OCI-M2 (cell line): ENCODE measurements at regions not wholly inside any gene's neighbourhood (a gene's known extent, or its start where the extent isn't known, plus 50 kb on each side); places are given as distances from the start of the nearest gene placed in this dataset.

Experiments
- DNase-seq: peaks from one replicate; lab custom pipeline; 2025; ENCODE audit not compliant: unreplicated experiment; lab: John Stamatoyannopoulos, UW

DNA sequence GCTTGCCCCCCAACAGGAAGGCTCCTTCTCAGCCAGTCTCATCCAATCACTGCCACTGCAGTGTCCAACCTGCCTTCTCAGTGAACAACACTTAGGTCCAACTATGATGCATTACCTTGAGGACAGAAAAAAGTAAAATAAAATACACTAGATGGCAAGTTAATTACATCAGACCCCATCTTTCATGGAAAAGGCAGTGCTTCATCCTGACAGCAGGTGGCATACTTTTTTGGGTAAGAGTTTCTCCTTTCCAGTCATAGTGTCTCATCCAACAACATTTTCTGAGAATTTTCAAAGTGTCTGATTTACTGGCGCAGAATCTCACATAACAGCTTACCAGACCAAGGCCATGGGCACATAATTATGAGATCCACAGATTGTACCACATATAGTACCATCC is 1742.8 kb downstream of the PCDH7 start:
- no peak for DNase-seq

DNA sequence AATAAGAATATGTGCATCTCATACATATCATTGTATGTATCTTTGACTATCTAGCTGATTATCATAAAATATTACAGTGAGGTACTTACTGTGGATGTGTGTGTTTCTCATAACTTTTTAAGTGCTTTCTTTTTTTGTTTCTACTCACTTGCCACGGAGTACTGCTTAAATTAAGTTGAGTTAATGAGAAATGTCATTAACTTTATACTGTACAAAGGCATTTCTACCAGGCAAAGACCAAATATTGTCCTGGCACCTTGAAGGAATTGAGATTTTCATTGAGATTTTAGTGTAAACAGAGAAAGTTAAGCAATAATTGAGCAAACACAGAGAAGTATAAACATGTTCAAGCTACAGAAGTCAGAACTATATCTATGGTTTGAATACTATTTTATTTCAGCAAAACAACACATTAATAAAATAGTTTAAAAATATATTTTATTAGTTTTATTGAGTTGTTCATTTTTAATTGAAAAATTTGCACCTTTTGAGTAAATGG is 1750.0 kb downstream of the PCDH7 start:
- DNase-seq: no peak

DNA sequence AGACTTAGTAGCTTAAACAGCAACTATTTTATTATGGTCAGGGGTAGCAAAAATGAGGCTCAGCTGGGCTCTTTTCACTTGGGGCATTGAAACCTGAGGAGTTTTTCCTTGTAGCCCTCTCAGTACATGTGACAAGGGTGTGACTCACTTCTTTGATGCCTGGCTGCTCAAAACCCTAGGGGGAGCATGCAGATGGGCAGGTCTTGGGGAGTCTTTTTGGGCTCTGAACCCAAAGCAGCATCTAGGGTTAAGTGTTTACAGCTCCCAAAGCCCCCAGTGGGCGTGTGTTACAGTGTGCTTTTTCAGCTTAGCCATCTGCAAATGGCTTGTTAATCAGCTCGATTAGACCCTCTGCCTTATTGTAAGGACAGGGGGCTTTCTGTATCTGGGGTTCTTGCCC is 1752.7 kb downstream of the PCDH7 start:
- DNase-seq: no peak

DNA sequence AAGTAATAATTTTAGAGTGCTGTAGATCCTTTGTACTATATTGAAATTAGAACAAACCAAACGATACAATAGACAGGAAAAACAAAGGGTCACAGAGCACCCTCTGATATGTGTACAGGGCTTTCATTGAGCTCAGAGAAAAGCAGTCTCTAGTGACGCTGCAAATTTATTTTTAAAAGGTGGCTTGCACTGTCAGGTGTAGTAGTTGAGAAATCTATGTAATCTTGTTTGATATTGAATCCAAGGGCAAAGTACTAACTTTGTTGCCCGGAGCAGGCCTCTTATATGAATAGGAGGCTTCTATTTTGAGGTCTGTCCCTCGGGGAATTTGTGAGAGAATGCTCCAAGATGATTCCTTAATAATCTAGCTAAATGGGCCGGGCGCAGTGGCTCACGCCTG is 1755.5 kb downstream of the PCDH7 start:
- no peak for DNase-seq

DNA sequence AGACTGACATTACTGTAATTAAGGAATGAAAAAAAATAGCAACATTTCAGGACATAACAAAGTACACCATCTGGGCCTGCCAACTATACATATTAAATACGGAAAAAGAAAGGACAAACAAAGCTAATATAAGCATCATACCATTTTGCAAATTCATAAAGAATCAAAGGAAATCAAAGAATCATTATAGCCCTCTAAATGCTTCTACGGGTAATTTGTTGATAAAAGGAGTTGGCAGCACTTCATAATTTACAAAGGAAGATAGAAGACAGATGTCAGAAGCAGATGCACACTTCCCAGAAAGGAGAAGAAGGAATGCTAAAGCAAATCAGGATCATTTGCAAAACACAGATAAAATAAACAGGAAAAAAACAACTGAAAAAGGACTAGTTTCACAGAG is 1757.3 kb downstream of the PCDH7 start:
- DNase-seq: no peak

DNA sequence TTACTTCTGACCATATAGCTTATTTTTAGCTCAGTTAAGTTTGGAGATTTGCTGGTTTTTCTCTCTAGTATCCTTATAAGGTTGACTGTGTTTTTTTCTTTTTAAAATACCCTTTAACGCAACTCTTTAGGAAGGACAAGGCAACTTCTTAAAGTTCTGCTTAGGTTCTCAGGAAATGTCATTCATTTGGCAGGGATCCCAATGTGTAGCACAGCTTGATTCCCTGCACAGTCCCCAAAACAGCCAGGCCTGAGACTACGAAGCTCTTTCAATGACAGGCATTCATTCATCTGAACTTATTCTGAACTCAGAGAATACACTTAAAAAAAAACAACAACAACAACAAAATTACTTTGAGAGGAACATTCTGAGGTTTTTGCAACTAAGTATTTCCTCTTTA is 1765.8 kb downstream of the PCDH7 start:
- DNase-seq: no peak

DNA sequence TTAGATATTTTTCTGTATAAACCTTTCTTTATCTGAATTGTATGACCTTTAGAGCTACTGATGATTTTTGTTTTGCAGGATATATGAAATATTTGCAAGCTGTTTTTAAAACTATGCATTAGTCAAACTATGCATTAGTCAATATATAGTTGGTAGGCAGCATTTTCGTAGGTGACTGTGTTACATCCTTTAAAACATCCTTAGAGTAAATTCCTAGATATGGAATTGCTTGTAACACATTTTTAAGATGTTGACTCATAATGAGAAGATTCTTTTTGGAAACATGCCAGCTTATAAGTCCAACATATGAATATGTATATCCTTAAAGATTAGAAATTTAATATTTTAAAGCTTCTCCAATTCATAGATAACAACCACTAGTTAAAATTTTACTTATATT is 1768.5 kb downstream of the PCDH7 start:
- DNase-seq: no peak

DNA sequence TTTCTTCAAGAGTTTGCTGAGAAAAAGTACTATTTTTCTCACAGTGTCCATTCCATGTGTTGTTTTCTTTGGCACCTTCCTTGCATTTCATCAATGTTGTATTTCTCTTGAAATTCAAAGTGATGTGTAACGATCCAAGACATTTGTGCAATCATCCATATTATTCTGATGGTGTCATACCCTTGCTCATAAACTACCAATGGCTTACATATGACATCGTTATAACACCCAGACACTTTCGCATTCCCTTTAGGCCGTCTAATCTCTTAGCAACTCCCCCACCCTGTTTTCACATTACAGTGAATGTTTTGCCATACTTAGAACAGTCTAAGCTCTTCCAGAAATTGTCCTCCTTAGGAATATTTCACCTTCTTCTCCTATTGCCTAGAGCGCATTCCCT is 1779.0 kb downstream of the PCDH7 start:
- DNase-seq: no peak

DNA sequence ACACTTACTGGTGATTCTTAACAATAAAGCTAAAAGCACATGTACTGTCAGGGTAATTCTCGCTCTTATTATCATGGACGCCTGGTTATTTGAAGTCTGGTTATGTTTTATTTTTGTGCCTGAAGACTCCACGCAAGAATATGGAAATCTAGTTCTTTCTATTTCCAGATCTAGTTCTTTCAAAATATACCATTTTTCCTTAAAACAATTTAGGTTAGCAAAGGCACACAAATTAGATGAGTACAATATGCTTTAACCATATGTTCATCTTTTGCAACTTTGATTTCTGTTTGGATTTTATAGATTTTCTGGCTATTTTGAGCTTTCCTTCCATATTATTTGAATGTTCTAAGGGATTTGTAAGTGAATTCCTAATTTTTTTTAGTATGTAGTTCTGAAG is 1783.1 kb downstream of the PCDH7 start:
- no peak for DNase-seq

DNA sequence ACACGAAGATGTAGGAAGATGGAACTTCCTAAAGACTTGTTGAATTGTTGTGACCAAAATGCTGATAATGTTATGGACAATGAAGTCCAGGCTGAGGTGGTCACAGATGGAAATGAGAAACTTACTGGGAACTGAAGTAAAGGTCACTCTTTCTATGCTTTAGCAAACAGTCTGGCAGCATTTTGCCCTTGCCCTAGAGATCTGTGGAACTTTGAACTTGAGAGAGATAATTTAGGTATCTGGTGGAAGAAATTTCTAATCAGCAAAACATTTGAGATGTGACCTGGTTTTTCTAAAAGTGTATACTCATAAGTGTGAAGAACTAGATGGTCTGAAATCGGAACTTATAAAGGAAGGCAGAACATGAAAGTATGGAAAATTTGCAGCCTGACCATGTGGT is 1785.9 kb downstream of the PCDH7 start:
- no peak for DNase-seq

DNA sequence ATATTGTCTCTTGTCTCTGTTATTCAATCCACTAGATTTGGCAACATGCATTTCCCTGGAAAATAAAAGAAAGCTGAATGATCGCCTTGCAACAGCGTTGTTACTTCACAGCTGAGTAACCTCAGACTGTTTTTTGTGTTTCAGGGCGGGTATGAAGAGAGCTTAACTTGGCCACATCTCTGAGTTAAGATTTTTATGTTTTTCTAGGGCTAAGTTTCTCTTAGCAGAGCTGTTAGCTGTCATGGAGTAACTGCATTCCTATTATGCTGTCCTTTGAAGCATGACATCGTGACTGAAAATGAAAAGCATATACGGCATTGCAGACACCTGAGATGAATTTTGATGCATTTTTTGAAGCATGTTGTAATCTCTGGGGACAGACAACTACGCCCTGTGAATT is 1798.9 kb downstream of the PCDH7 start:
- DNase-seq: no peak

DNA sequence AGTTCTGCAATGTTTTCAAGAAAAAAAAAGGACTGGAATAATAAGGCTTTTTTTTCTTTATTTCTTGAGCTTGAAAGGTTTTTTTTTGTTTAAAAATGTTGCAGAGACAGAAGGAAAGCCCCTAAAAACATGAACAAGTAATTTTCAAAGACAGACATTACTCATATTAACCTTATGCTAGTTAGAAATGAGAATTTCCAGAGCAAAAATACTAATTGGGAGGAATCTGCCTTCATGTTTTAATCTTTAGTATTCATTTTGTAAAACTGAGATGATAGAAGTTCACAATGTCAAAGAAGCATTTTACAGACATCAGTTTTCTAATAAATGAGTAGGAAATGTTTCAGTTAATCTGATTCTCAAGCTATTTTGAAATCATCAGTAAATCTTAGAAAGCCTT is 1805.3 kb downstream of the PCDH7 start:
- no peak for DNase-seq

DNA sequence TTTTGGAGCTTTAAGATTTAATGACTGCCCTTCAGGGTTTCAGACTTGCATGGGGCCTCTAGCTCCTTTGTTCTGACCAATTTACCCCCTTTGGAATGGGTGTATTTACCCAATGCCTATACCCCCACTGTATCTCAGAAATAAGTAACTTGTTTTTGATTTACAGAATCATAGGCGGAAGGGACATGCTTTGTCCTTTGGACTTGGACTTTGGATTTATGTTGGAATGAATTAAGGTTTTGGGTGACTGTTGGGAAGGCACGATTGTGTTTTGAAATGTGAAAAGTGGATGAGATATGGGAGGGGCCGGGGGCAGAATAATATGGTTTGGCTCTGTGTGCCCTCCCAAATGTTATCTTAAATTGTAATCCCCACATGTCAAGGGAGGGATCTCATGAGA is 1824.7 kb downstream of the PCDH7 start:
- DNase-seq: no peak

DNA sequence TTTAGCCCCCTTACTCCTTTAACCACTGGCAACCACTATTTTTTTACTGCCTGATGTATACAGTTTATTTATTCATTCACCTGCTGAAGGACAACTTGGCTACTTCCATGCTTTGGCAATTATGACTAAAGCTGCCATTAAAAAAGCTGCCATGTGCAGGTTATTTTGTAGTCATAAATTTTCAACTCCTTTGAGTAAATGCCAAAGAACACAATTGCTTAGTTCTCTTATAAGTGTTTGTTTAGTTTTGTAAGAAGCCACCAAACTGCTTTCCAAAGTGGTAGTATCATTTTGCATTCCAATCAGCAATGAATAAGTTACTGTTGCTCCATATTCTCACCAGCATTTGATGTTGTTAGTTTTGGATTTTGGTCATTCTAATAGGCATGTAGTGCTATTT is 1831.8 kb downstream of the PCDH7 start:
- DNase-seq: no peak

DNA sequence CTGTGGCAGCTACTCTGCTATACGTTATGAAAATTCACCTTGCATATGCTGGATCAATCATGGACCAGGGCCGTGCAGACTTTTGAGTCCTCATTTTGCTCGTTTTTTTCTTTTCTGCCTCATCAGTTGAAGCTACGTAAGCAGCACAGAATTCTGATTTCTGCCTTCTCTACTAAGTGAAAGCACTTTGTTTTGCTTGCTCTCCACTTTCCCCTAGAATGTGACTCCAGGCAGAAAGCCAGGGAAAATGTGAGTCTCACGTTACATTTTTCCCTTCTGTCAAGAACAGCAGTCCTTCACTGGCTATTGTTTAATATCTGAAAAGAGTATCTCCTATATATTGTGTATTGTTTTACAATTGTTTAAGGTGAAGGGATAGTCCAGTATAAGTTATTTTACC is 1840.1 kb downstream of the PCDH7 start:
- no peak for DNase-seq

DNA sequence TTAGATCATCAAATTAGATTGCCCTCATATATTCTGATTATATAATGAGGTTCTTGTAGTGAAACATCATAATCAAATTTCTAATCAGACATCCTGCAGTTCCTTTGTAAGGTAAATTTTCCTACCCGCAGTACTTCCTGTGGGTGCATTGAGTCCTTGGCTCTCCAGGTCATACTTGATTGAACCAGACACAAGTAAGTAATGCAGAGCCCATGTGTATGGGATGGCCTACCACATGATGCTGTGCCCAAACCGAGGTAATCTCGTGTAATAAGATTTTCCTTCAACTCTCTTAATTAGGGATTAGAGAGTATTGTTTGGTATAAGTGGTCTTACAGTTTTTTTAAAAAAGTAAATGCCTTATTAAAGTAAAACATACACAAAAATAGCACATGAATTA is 1841.8 kb downstream of the PCDH7 start:
- no peak for DNase-seq

DNA sequence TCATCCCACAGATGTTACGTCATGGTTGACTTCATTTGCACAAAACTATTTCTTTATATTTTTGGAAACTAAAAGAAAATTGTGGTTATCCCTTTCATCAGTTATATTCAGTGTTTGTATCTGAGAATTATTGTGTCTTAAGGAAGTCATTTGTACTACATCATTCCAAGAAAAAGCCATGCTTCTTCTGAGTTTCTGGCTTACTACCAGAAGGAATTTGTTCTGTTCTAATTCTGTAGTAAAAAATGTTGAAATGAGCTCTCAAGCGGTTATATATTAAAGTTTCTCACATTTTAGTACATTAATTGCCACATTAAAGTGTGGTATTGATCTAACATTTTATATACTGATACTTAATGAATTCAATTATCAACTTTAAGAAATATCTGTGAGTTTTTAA is 1844.5 kb downstream of the PCDH7 start:
- no peak for DNase-seq

DNA sequence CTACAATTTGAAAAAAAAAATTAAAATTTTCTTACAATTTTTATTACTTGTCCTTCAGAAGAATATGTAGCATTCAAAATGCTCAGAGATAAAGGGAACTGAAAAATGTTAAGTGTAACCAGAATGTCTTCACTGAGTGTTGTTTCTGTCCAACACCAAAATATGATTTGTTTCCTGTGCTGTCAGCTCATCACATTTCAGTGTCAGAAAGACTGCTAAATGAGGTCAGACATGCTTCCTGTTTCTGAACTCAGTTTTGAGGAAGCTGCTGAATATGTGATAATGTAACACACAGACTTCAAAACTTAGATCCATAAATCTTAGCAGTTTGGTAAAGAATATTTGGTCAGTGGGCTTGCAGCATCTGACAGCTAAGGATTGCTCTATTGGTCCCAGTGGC is 1849.7 kb downstream of the PCDH7 start:
- DNase-seq: no peak

DNA sequence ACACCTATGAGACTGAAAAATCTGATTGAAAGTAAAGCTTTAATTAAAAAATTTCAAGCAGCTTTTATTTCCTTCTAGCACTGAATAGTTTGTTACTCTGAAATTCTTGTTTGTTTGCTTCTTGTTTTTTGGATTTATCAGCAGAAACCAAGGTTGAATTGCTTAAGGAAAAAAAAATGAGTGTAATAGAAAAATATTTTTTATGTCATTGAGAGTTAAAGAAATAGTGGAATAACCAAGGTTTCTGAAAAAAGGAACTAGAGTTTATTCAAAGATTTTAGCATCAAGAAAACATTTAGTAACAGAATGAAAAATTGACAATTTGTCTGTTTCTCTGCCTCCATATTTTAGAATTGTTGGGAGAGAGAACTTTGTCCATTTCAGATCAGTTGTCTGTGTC is 1852.2 kb downstream of the PCDH7 start:
- DNase-seq: no peak

DNA sequence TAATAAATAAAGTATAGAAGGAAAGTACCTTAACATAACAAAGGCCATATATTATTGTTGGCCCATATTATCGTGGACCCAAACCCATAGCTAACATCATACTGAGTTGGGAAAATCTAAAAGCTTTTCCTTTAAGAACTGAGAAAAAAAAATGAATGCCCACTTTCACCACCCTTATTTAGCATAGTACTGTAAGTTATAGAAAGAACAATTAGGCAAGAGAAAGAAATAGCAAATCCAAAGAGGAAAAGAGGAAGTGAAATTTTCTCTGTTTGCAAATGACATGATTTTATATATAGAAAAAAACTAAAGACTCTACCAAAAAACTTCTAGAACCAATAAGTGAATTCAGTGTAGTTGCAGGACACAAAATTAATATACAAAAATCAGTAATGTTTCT is 1854.6 kb downstream of the PCDH7 start:
- no peak for DNase-seq

DNA sequence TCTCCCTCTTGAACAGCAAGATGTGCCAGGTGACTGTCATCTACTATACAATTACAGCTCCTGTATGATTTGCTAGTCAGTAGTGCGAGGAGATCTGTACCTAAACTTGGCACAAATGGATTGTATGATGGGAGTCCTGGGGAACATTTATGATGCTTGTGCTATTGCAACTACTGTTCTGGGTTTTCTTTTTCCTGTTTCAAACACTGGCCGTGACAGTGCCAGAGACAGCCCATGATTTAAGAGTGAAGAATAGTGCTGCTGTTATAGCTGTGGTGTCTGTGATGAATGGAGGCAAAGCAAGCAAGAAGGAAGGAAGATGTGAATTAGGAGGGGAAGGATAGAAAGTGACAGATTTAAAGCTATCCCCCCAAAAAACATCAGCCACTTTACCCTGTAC is 1868.9 kb downstream of the PCDH7 start:
- no peak for DNase-seq

DNA sequence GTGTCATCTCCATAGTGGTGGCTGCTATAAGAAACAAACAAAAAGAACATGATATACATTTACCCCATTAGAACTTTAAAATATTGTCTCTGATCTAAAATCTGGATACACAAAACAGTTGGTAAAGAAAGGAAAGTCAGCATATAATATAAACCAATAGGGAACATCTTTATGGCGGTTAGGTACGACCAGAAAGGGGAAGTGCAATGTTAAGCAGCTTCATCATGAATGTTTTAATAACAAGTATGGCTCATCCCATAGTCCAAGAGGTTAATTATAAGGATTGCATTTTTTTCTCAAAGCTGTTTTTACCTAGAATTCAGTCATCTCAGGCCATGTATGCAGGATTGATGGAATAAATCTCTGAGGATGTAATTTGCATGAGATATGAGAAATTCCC is 1869.7 kb downstream of the PCDH7 start:
- no peak for DNase-seq

DNA sequence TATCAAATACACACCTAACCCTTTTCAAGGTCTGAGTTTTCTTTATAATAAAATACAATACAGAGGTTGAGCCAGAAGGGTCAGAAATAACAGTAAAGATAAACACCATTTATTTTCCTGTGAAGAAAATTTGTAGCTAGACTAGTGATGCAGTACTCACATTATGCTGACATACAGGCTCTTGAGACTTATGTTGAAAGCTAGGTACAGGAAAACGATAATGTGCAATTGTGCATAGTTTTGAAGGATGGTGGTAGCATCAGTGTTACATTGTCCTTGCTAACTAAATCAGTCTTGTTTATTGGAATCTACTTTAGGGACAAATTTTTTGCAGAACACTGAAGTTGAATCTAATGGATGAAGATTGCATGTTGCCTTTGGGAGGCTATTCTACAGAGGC is 1877.2 kb downstream of the PCDH7 start:
- DNase-seq: no peak

DNA sequence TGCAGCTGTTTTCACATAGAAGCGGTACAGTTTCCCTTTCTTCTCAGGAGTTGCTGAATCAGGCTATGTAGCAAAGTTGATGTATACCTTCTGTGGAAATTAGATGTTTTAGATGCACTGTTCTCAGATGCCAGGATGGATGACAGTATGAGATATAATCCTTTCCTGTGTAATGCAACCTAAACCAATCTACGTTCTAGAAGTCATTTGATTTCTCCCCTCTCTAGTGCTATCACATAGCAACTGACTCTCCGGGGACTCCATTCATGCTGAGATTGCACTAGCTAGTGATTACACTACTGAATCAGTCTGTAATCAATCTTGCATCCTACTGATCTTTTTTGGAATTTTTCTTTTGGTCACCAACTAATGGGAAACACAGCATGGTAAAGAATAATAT is 1881.7 kb downstream of the PCDH7 start:
- DNase-seq: no peak
